ENCODE measurements at regions not wholly inside any gene's neighbourhood (a gene's known extent, or its start where the extent isn't known, plus 50 kb on each side); places are given as distances from the start of the nearest gene placed in this dataset.

DNA sequence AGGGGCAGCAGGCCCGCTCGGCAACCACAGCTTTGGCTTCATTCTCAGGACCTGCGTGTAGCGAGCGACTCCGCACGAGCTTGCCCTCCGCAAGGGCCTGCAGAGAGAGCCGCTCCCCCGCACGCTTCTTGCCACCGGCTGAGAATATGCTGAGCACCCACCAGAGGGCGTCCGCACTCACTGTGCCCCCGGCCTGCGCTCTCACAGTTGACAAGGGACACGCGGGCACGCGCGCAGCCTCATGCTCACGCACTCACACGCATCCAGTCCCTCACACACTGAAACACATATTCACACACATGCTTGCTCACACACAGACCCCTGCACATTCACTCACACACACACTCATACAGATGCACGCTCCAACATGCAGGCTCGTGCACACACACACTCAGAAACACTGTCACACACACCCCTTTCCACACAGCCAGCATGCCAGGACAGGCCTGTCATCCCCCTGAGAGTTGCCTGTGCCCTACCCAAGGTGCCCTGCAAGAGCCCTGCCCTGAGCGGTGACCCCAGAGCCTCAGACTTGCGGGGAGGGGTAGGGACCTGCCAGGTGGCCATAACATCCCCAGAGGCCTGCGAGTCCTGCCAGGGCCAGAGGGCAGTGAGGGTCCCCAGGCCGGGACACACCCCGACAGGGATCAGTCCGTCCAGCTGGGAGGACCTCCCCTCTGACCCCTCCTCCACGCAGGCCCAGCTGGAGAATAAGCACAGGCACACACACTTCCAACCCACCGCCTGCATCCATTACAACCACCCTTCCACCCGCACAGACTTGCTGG is 174.1 kb downstream of the BMP7 start:
- peak; percentile 81 to 90 (median 87) for ATAC-seq
- Histone ChIP-seq H3K36me3 (no peaks in the 10 kb centered on the region), H3K4me3 (no peak overlapping the region), H3K4me1 (no peaks in the 10 kb centered on the region), H3K9me3 (no peaks in the 10 kb centered on the region), H3K27me3 (no peaks in the 10 kb centered on the region), H3K27ac (no peak overlapping the region)
- 48% methylated on average over 5 of the region's 34 CpGs for WGBS (ENCODE audit: insufficient coverage, low coverage, low lambda C conversion rate, missing lambda C conversion rate)
- peak; percentile 59 to 69 (median 68) for DNase-seq
- TF ChIP-seq, protein P1, sequence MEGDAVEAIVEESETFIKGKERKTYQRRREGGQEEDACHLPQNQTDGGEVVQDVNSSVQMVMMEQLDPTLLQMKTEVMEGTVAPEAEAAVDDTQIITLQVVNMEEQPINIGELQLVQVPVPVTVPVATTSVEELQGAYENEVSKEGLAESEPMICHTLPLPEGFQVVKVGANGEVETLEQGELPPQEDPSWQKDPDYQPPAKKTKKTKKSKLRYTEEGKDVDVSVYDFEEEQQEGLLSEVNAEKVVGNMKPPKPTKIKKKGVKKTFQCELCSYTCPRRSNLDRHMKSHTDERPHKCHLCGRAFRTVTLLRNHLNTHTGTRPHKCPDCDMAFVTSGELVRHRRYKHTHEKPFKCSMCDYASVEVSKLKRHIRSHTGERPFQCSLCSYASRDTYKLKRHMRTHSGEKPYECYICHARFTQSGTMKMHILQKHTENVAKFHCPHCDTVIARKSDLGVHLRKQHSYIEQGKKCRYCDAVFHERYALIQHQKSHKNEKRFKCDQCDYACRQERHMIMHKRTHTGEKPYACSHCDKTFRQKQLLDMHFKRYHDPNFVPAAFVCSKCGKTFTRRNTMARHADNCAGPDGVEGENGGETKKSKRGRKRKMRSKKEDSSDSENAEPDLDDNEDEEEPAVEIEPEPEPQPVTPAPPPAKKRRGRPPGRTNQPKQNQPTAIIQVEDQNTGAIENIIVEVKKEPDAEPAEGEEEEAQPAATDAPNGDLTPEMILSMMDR (IDR thresholded peaks at IDR 0.05), result peak; percentile 73 to 79 (median 76)
- no peak for TF ChIP-seq POLR2A (IDR thresholded peaks at IDR 0.05)
- intact Hi-C loops (cut with DNase I), result loop anchor here (5.0 kb wide), 2 partner anchors 245 to 255 kb away; no protein-coding TSS in a partner anchor

DNA sequence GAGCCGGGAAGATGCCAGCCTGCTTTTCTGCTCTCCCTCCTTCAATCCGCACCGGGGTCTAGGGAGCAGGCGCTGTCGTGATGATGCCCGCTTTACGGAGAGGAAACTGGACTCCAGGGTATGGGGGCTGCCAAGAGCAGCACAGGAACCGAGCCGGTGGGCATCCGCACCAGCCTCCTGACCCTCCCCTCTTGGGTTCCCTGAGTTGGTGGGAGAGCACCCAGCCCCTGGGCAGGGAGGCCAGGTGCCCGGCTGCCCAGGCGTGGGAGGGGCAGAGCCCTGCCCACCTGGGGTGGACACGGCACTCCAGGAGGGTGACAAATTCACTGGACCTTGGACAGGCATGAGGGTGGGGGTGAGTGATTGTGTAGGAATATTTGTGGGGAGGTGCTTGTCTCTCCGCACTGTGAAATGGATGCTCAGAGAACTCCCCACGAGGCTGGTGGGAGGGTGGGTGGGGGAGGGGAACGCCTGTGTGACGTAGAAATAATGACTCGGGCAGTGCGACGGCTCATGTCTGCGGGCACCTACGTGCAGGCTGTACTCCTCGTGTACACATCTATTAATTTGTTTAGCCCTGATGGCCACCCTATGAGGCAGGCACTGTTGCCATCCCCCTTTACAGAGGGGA is 173.4 kb downstream of the BMP7 start:
- Histone ChIP-seq H3K36me3 (no peaks in the 10 kb centered on the region), H3K27ac (no peak overlapping the region), H3K27me3 (no peaks in the 10 kb centered on the region), H3K4me3 (no peak overlapping the region), H3K4me1 (no peaks in the 10 kb centered on the region), H3K9me3 (no peaks in the 10 kb centered on the region)
- DNase-seq, result peak in 1 of 3 donors; percentile 11
- intact Hi-C loops (cut with DNase I), result loop anchor here (5.0 kb wide), 2 partner anchors 244 to 254 kb away; no protein-coding TSS in a partner anchor
- 62% methylated on average over 7 of the region's 23 CpGs for WGBS (ENCODE audit: insufficient coverage, low coverage, low lambda C conversion rate, missing lambda C conversion rate)
- no peak for TF ChIP-seq POLR2A (IDR thresholded peaks at IDR 0.05)
- TF ChIP-seq, protein P1 (IDR thresholded peaks at IDR 0.05), result no peak
- ATAC-seq, result no peak

DNA sequence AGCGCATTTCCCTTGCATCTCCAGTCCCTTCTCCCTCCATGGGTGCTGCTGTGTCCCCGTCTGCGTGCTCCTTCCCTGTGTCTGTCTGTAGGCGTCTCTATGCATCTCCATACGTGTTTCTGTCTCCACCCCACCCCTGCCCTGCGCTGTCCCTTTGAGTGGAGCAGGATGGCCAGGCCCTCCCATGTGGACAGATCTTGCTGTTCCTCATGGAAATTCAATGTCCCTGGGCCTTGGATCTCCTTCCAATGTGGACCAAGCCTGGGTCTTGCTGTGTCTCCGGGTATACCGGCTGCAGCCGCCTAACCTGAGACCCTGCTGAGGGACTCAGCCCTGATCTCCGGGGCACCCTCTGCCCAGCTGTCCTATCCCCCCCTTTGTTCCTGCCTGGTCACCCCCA is 172.7 kb downstream of the BMP7 start:
- no peak for ATAC-seq
- DNase-seq, result peak in 1 of 3 donors; percentile 35
- H3K27ac ChIP-seq, result no peak overlapping the region
- intact Hi-C loops (cut with DNase I), result loop anchor here (5.0 kb wide), 2 partner anchors 244 to 254 kb away; no protein-coding TSS in a partner anchor
- no peak overlapping the region for H3K4me3 ChIP-seq
- TF ChIP-seq, protein P1 (IDR thresholded peaks at IDR 0.05), result no peak
- no peak for TF ChIP-seq POLR2A (IDR thresholded peaks at IDR 0.05)
- no peaks in the 10 kb centered on the region for H3K27me3 ChIP-seq
- 79% methylated on average over 6 of the region's 10 CpGs for WGBS (ENCODE audit: insufficient coverage, low coverage, low lambda C conversion rate, missing lambda C conversion rate)
- H3K4me1 ChIP-seq, result no peaks in the 10 kb centered on the region
- no peaks in the 10 kb centered on the region for H3K9me3 ChIP-seq
- no peaks in the 10 kb centered on the region for H3K36me3 ChIP-seq

DNA sequence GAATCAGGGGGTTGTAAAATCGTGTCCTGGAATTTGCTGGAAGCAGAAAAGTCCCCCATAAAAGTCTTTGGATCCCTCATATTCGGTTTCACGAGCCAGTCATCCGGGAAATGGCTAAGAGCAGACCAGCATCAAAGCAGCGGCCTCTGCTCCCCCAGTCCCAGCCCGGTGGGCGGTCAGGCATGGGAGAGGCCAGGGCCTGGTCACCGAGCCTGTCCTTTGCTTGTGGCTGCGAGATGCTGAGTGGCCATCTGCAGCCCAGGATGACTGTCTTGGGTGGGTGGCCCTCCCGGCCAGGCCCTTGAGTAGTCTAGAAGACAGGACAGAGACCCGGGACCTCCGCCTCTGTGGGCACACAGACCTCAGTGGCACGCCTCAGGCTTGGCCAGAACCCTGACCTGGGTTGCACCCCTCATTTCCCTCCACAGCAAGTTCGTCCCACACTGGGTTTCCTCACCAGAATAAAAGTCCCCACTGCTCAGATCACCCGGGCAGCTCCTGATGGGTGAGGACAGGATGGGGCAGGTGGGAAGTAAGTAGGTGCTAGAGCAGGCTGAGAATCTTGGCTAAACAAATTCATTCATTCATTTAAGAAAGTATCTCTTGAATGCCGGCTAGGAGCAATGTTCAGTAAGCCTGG is 172.1 kb downstream of the BMP7 start:
- Histone ChIP-seq H3K9me3 (no peaks in the 10 kb centered on the region), H3K27ac (no peak overlapping the region), H3K4me1 (no peaks in the 10 kb centered on the region), H3K4me3 (no peak overlapping the region), H3K36me3 (no peaks in the 10 kb centered on the region), H3K27me3 (no peaks in the 10 kb centered on the region)
- intact Hi-C loops (cut with DNase I), result loop anchor here (5.0 kb wide), 2 partner anchors 243 to 253 kb away; no protein-coding TSS in a partner anchor
- WGBS (ENCODE audit: insufficient coverage, low coverage, low lambda C conversion rate, missing lambda C conversion rate), result 50% methylated on average over 3 of the region's 16 CpGs
- TF ChIP-seq POLR2A (IDR thresholded peaks at IDR 0.05), result no peak
- TF ChIP-seq, protein P1 (IDR thresholded peaks at IDR 0.05), result no peak
- DNase-seq (peak in 1 of 3 donors; percentile 42), ATAC-seq (no peak)

Measured in right lobe of liver (tissue), 6 donors.